ENCODE measurements at regions not wholly inside any gene's neighbourhood (a gene's known extent, or its start where the extent isn't known, plus 50 kb on each side); places are given as distances from the start of the nearest gene placed in this dataset.

GRCh38 chr4:107531927-107532326, 188.1 kb downstream of the PAPSS1 start:
- no peak for DNase-seq (ENCODE audit: low read depth)
- no peak for TF ChIP-seq CTCF (IDR thresholded peaks at IDR 0.05; ENCODE audit: low read depth, low read length, missing control alignments)
- no peak overlapping the region for H3K4me3 ChIP-seq (ENCODE audit: low read depth, low read length)

- H3K4me3 ChIP-seq (ENCODE audit: low read depth, low read length) = no peak overlapping the region
- DNase-seq (ENCODE audit: low read depth) = no peak
- no peak for TF ChIP-seq CTCF (IDR thresholded peaks at IDR 0.05; ENCODE audit: low read depth, low read length, missing control alignments)
Measured at GRCh38 chr4:107520368-107520767, 199.7 kb downstream of the PAPSS1 start.

GRCh38 chr4:107519053-107519452, 201.0 kb downstream of the PAPSS1 start:
- peak; percentile 18 for TF ChIP-seq CTCF (IDR thresholded peaks at IDR 0.05; ENCODE audit: low read depth, low read length, missing control alignments)
- DNase-seq (ENCODE audit: low read depth) = no peak
- H3K4me3 ChIP-seq (ENCODE audit: low read depth, low read length) = no peak overlapping the region

- no peak overlapping the region for H3K4me3 ChIP-seq (ENCODE audit: low read depth, low read length)
- TF ChIP-seq CTCF (IDR thresholded peaks at IDR 0.05; ENCODE audit: low read depth, low read length, missing control alignments) = no peak
- no peak for DNase-seq (ENCODE audit: low read depth)
Measured at GRCh38 chr4:107518076-107518475, 202.0 kb downstream of the PAPSS1 start.

- TF ChIP-seq CTCF (IDR thresholded peaks at IDR 0.05; ENCODE audit: low read depth, low read length, missing control alignments) = no peak
- no peak overlapping the region for H3K4me3 ChIP-seq (ENCODE audit: low read depth, low read length)
Measured at GRCh38 chr4:107512549-107512948, 207.5 kb downstream of the PAPSS1 start.

GRCh38 chr4:107509615-107510014, 210.4 kb downstream of the PAPSS1 start:
- DNase-seq (ENCODE audit: low read depth) = no peak
- no peak for TF ChIP-seq CTCF (IDR thresholded peaks at IDR 0.05; ENCODE audit: low read depth, low read length, missing control alignments)
- no peak overlapping the region for H3K4me3 ChIP-seq (ENCODE audit: low read depth, low read length)

More at GRCh38 chr4:107512549-107512948, 207.5 kb downstream of the PAPSS1 start:
- DNase-seq (ENCODE audit: low read depth) = no peak

GRCh38 chr4:107500551-107500950, 219.5 kb downstream of the PAPSS1 start:
- H3K4me3 ChIP-seq (ENCODE audit: low read depth, low read length) = no peak overlapping the region
- no peak for TF ChIP-seq CTCF (IDR thresholded peaks at IDR 0.05; ENCODE audit: low read depth, low read length, missing control alignments)
- no peak for DNase-seq (ENCODE audit: low read depth)

Data from GM12864 (cell line).